Endothelial cell (in vitro differentiated cells): ENCODE measurements at regions not wholly inside any gene's neighbourhood (a gene's known extent, or its start where the extent isn't known, plus 50 kb on each side); places are given as distances from the start of the nearest gene placed in this dataset.

Experiments used
- DNase-seq: peaks from one replicate; pipeline ENCODE4 v3.0.0; 2021; ENCODE audit warnings: low spot score
- H3K27ac Mint-ChIP-seq: one replicate; pipeline ENCODE4 v1.8.0; 2021; ENCODE audit warnings: mixed read lengths, inconsistent platforms; ENCODE audit not compliant: unreplicated experiment
- H3K27me3 Mint-ChIP-seq: one replicate; pipeline ENCODE4 v1.8.0; 2021; ENCODE audit warnings: mild to moderate bottlenecking, moderate library complexity, mixed read lengths, inconsistent platforms; ENCODE audit not compliant: unreplicated experiment
- H3K36me3 Mint-ChIP-seq: one replicate; pipeline ENCODE4 v1.8.0; 2021; ENCODE audit warnings: mild to moderate bottlenecking, low read depth, mixed read lengths, inconsistent platforms; ENCODE audit not compliant: unreplicated experiment
- H3K4me1 Mint-ChIP-seq: one replicate; pipeline ENCODE4 v1.8.0; 2021; ENCODE audit warnings: mild to moderate bottlenecking, mixed read lengths, inconsistent platforms; ENCODE audit not compliant: unreplicated experiment
- H3K4me3 Mint-ChIP-seq: one replicate; pipeline ENCODE4 v1.8.0; 2021; ENCODE audit warnings: mild to moderate bottlenecking, mixed read lengths, inconsistent platforms; ENCODE audit not compliant: unreplicated experiment
- H3K9me3 Mint-ChIP-seq: one replicate; pipeline ENCODE4 v1.8.0; 2021; ENCODE audit warnings: mixed read lengths, inconsistent platforms; ENCODE audit not compliant: unreplicated experiment
- CTCF ChIP-seq: fragments of 200-600 bp; sonication (generic); IDR thresholded peaks from one replicate; pipeline ENCODE4 v1.5.0; 2021; ENCODE audit warnings: antibody characterized with exemption; ENCODE audit not compliant: unreplicated experiment

- H3K36me3 Mint-ChIP-seq = no peaks in the 10 kb centered on the region
- H3K9me3 Mint-ChIP-seq = no peaks in the 10 kb centered on the region
Observed at GRCh38 chr2:117212562-117212961, 601.9 kb upstream of the DDX18 start.

GRCh38 chr2:117217145-117217544, 597.3 kb upstream of the DDX18 start:
- no peak overlapping the region for H3K27ac Mint-ChIP-seq
- TF ChIP-seq CTCF = no peak
- H3K4me3 Mint-ChIP-seq = no peak overlapping the region
- H3K27me3 Mint-ChIP-seq = no peaks in the 10 kb centered on the region
- DNase-seq = no peak
- no peaks in the 10 kb centered on the region for H3K4me1 Mint-ChIP-seq
- no peaks in the 10 kb centered on the region for H3K36me3 Mint-ChIP-seq
- H3K9me3 Mint-ChIP-seq = no peaks in the 10 kb centered on the region

More at GRCh38 chr2:117212562-117212961, 601.9 kb upstream of the DDX18 start:
- no peak for DNase-seq
- Mint-ChIP-seq H3K27ac (no peak overlapping the region), H3K4me3 (no peak overlapping the region), H3K4me1 (no peaks in the 10 kb centered on the region), H3K27me3 (no peaks in the 10 kb centered on the region)
- no peak for TF ChIP-seq CTCF

- Mint-ChIP-seq H3K9me3 (no peaks in the 10 kb centered on the region), H3K36me3 (no peaks in the 10 kb centered on the region)
Observed at GRCh38 chr2:117222809-117223208, 591.7 kb upstream of the DDX18 start.

GRCh38 chr2:117232305-117232704, 582.2 kb upstream of the DDX18 start:
- TF ChIP-seq CTCF = no peak
- DNase-seq = no peak
- Mint-ChIP-seq H3K4me3 (no peak overlapping the region), H3K36me3 (no peaks in the 10 kb centered on the region), H3K4me1 (no peaks in the 10 kb centered on the region), H3K27me3 (peaks cover 5% of the 10 kb centered on the region), H3K27ac (no peak overlapping the region), H3K9me3 (no peaks in the 10 kb centered on the region)

More at GRCh38 chr2:117222809-117223208, 591.7 kb upstream of the DDX18 start:
- Mint-ChIP-seq H3K27me3 (no peaks in the 10 kb centered on the region), H3K4me3 (no peak overlapping the region), H3K27ac (no peak overlapping the region), H3K4me1 (no peaks in the 10 kb centered on the region)
- no peak for DNase-seq
- TF ChIP-seq CTCF = no peak

GRCh38 chr2:117257362-117257761, 557.1 kb upstream of the DDX18 start:
- H3K9me3 Mint-ChIP-seq = no peaks in the 10 kb centered on the region
- no peaks in the 10 kb centered on the region for H3K27me3 Mint-ChIP-seq
- no peak for TF ChIP-seq CTCF
- no peak overlapping the region for H3K4me3 Mint-ChIP-seq
- DNase-seq = no peak
- H3K4me1 Mint-ChIP-seq = no peaks in the 10 kb centered on the region
- no peak overlapping the region for H3K27ac Mint-ChIP-seq
- no peaks in the 10 kb centered on the region for H3K36me3 Mint-ChIP-seq
